Jurkat, Clone E6-1 (cell line): ENCODE measurements at regions not wholly inside any gene's neighbourhood (a gene's known extent, or its start where the extent isn't known, plus 50 kb on each side); places are given as distances from the start of the nearest gene placed in this dataset.
A peak's percentile ranks its signal among the peaks of the same experiment; 100 is the strongest.

Experiments used
- DNase-seq: peaks from one replicate; pipeline ENCODE4 v3.0.0-alpha.2; 2011; ENCODE audit warnings: low read depth, low spot score
- H3K4me3 ChIP-seq: 2 replicates; pipeline ENCODE4 v1.5.1; 2011; ENCODE audit warnings: mild to moderate bottlenecking, low read length, control low read depth, moderate library complexity

DNA sequence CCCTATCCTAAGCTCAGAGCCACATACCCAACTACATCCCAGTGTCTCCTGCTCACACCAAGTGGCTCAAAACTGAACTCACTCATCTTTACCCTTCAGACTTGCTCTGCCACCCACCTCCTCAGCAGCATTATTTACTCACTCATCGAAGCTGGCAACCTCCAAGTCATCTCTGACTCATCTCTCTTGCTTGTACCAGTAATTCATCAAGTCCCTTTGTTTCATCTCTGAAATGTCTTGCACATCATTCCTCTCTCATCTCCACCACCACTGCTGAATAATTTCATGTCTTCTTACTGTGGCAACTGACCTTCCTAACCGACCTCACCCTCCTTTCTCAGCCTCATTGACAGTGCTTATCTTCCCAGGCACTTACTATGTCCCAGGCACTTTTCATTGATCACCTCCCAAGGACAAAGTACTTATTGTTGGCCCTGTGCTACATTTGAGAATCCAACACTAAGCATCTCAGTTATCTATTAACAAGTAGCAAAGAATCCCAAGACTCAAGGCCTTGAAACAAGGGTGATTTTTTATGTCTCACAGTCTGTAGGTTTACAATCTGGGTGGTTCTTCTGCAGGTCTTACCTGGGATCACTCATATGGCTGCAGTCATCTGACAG is 82.0 kb downstream of the MRPL46 start:
- H3K4me3 ChIP-seq: no peak overlapping the region
- no peak for DNase-seq

GRCh38 chr15:88383354-88383753 is 83.8 kb downstream of the MRPL46 start:
- no peak for DNase-seq
- no peak overlapping the region for H3K4me3 ChIP-seq

DNA sequence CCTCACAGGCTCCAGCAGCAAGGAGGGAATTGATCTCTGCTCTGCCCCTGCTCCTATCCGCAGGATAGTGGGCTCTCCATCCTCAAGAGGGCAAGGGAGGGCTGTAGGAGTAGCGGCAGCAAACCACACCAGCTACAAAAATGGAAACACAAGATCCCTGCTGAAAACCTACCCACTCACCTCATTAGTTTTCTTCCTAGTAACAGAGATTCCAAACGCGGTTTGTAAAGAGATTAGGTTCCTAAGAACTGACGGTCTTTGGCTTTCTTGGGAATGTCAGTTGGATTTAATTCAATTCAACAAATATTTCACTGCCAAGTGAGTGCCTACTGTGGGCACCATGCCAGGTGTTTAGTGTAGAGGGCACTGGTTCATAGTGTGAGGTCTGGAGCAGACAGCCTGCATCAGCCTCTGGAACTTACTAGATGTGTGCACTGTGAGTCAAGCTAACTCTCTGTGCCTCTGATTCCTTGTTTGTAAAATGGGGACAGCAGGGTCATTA is 84.7 kb downstream of the MRPL46 start:
- DNase-seq: no peak
- H3K4me3 ChIP-seq: no peak overlapping the region

DNA sequence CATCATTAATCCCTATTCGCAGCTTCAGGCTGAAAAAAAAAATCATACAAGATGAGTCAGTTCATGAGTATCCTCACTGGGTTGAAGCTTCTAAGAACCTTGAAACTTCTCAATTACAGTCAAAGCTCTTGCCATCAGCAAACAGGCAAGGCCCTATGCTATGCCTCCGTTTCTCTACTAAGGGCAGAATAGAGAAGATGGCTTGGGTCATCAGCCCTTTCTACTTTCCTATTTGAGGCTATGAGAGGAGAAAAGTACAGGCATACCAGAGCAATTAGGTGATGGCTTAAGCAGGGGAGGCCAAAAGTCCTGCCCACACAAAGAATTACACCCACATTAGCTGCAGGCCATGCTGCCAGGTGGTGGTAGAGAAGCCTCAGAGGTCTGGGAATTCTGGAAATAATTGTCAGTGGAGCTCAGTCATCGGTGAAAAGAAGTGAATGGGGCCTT is 89.0 kb downstream of the MRPL46 start:
- DNase-seq: no peak

GRCh38 chr15:88377509-88377908 is 89.7 kb downstream of the MRPL46 start:
- H3K4me3 ChIP-seq: no peak overlapping the region
- no peak for DNase-seq

More for the DNA sequence above, 89.0 kb downstream of the MRPL46 start:
- H3K4me3 ChIP-seq: no peak overlapping the region

GRCh38 chr15:88376574-88377174 is 90.5 kb downstream of the MRPL46 start:
- DNase-seq: no peak
- no peak overlapping the region for H3K4me3 ChIP-seq

GRCh38 chr15:88375234-88375927 is 91.8 kb downstream of the MRPL46 start:
- no peak overlapping the region for H3K4me3 ChIP-seq
- no peak for DNase-seq

- no peak overlapping the region for H3K4me3 ChIP-seq
- no peak for DNase-seq
Measured at GRCh38 chr15:88365124-88365523, 102.1 kb downstream of the MRPL46 start.

GRCh38 chr15:88348579-88349230 is 92.2 kb upstream of the NTRK3 start:
- peak; percentile 40 for DNase-seq

GRCh38 chr15:88345962-88346361 is 89.4 kb upstream of the NTRK3 start:
- DNase-seq: no peak
- H3K4me3 ChIP-seq: no peak overlapping the region

More at GRCh38 chr15:88348579-88349230, 92.2 kb upstream of the NTRK3 start:
- no peak overlapping the region for H3K4me3 ChIP-seq

DNA sequence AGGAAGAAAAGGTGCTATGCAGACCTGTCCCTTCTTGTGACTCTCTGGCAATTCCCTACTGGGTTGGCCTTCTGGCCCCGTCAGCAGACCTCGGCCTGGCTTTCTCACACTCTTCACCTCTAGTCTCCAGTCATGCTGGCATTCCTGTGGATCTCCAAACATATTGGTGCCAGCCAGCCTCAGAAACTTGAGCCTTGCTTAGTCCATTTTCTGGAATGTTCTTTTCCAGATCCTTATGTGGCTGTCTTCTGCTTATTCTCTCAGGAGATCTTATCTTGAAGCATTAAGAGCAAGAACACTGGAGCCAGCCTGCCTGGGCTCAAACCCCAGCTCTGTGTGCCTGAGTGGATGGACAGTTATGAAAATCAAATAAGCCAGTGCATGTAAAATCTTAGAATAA is 88.2 kb upstream of the NTRK3 start:
- no peak for DNase-seq
- H3K4me3 ChIP-seq: no peak overlapping the region

- H3K4me3 ChIP-seq: no peak overlapping the region
- DNase-seq: no peak
Measured at GRCh38 chr15:88342666-88343065, 86.1 kb upstream of the NTRK3 start.

GRCh38 chr15:88341653-88342052 is 85.1 kb upstream of the NTRK3 start:
- DNase-seq: no peak
- no peak overlapping the region for H3K4me3 ChIP-seq

DNA sequence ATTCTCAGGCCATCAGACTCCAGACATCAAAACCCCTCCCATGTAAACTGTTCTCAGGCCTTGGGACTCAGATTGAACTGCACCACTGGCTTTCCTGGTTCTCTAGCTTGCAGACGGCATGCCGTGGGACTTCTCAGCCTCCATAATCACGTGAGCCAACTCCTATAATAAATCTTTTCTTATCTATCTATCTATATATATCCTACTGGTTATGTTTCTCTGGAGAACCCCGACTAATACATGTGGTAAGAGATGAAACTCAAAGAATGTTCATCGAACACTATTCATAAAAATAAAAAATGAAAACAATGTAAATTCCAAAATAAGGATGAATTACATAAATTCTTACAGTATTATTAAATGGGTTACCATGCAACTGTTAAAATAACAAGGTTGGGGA is 84.5 kb upstream of the NTRK3 start:
- DNase-seq: no peak
- no peak overlapping the region for H3K4me3 ChIP-seq

DNA sequence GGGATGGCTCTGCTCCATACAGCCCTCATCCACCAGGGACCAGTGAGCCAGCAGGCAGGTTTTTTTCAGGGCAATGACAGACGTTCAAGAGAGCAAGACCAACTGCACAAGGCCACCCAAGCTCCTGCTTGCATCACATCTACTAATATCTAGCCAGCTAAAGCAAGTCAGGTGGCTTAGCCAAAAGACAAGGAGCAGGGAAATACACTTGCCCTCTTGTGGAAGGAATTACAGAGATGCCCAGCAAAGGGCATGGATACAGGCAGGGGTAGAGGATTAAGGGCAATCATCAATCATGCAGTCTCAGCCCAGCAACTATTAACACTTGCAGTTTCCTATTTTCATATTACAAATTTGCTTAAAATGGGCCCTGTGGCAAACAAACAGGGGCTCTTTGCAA is 81.5 kb upstream of the NTRK3 start:
- H3K4me3 ChIP-seq: no peak overlapping the region
- DNase-seq: no peak

GRCh38 chr15:88335074-88335473 is 78.5 kb upstream of the NTRK3 start:
- H3K4me3 ChIP-seq: no peak overlapping the region
- DNase-seq: no peak

GRCh38 chr15:88334436-88334835 is 77.9 kb upstream of the NTRK3 start:
- no peak for DNase-seq
- H3K4me3 ChIP-seq: no peak overlapping the region

GRCh38 chr15:88331291-88331690 is 74.8 kb upstream of the NTRK3 start:
- peak; percentile 71 for DNase-seq
- no peak overlapping the region for H3K4me3 ChIP-seq

- no peak overlapping the region for H3K4me3 ChIP-seq
- no peak for DNase-seq
Measured at GRCh38 chr15:88326924-88327323, 70.4 kb upstream of the NTRK3 start.

DNA sequence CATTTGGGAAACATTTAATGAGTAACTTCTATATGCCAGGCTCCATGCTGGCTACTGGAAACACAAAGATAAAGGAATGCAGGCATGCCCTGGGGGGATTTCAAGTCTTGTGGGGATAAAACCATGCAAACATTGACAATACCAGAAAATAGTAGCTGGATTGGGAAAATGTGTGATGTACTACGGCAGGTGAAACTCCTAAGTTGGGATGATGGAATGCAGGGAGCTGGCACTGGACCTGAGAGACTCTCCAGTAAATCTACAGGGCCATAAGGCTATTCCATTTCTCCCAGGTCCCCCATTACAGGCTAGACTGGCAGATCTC is 68.2 kb upstream of the NTRK3 start:
- no peak overlapping the region for H3K4me3 ChIP-seq
- no peak for DNase-seq
